ENCODE measurements at regions not wholly inside any gene's neighbourhood (a gene's known extent, or its start where the extent isn't known, plus 50 kb on each side); places are given as distances from the start of the nearest gene placed in this dataset.

DNA sequence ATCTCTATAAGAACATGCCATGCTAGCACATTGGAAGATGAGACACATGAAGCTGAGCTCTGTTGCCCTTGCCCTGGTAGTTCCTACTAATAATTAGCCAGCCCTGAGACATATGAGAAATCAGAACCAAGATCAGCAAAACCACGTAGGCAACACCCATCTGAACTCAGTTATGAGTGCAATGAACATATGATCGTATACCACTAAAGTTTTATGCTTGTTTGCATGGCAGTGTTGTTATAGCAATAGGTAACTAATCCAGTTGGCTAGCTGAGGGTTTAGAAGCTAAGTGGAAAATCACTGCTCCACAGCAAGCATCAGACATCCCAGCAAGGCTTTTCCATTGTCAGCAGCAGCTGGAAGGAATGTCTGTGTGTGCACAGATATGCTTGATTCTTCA lies 180.7 kb downstream of the BTBD3 start:
- TF ChIP-seq, protein P1, sequence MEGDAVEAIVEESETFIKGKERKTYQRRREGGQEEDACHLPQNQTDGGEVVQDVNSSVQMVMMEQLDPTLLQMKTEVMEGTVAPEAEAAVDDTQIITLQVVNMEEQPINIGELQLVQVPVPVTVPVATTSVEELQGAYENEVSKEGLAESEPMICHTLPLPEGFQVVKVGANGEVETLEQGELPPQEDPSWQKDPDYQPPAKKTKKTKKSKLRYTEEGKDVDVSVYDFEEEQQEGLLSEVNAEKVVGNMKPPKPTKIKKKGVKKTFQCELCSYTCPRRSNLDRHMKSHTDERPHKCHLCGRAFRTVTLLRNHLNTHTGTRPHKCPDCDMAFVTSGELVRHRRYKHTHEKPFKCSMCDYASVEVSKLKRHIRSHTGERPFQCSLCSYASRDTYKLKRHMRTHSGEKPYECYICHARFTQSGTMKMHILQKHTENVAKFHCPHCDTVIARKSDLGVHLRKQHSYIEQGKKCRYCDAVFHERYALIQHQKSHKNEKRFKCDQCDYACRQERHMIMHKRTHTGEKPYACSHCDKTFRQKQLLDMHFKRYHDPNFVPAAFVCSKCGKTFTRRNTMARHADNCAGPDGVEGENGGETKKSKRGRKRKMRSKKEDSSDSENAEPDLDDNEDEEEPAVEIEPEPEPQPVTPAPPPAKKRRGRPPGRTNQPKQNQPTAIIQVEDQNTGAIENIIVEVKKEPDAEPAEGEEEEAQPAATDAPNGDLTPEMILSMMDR (IDR thresholded peaks at IDR 0.05), result no peak
- TF ChIP-seq POLR2A (IDR thresholded peaks at IDR 0.05) (no peak), EP300 (IDR thresholded peaks at IDR 0.05) (no peak)

All from tibial nerve (tissue), 4 donors.